ENCODE measurements at regions not wholly inside any gene's neighbourhood (a gene's known extent, or its start where the extent isn't known, plus 50 kb on each side); places are given as distances from the start of the nearest gene placed in this dataset.

DNA sequence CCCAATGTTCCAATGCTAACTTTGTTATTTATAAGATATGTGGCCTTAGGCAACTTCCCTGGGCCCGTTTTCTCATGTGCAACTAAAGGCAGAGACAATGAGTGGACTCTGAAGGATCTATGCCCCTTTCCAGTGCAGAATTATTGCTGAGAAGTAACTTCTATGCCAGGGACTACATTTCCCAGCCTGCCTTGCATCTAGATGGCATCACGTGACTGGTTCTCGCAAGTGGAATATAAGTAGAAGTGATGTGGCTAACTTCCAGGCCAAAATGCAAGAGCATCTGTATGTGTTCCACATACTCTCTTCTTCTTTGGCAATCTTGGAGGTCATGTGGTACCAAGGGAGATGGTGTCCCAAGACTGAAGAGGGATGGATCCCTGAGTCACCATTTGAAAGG, 674.4 kb downstream of the NTRK3 start:
- ATAC-seq (ENCODE audit: low FRiP score) (no peak), DNase-seq (ENCODE audit: low spot score) (no peak)
- TF ChIP-seq, protein P1, sequence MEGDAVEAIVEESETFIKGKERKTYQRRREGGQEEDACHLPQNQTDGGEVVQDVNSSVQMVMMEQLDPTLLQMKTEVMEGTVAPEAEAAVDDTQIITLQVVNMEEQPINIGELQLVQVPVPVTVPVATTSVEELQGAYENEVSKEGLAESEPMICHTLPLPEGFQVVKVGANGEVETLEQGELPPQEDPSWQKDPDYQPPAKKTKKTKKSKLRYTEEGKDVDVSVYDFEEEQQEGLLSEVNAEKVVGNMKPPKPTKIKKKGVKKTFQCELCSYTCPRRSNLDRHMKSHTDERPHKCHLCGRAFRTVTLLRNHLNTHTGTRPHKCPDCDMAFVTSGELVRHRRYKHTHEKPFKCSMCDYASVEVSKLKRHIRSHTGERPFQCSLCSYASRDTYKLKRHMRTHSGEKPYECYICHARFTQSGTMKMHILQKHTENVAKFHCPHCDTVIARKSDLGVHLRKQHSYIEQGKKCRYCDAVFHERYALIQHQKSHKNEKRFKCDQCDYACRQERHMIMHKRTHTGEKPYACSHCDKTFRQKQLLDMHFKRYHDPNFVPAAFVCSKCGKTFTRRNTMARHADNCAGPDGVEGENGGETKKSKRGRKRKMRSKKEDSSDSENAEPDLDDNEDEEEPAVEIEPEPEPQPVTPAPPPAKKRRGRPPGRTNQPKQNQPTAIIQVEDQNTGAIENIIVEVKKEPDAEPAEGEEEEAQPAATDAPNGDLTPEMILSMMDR (IDR thresholded peaks at IDR 0.05): no peak

DNA sequence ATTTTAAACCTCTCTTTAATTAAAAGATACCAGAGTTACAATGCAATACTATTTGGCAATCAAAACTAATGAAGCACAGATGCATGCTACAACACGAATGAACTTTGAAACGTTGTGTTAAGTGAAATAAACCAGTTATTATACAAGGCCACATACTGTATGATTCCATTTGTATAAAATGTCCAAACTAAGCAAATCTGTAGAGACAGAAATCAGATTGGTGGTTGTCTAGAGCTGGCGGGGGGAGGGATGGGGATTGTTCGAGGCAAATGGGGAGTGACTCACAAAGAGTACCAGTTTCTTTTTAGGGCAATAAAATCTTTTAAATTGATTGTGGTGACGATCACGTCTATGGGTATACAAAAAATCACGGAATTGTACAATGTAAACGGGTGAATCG, 677.0 kb downstream of the NTRK3 start:
- TF ChIP-seq, protein P1 (IDR thresholded peaks at IDR 0.05): no peak
- ATAC-seq (ENCODE audit: low FRiP score) (no peak), DNase-seq (ENCODE audit: low spot score) (no peak)

DNA sequence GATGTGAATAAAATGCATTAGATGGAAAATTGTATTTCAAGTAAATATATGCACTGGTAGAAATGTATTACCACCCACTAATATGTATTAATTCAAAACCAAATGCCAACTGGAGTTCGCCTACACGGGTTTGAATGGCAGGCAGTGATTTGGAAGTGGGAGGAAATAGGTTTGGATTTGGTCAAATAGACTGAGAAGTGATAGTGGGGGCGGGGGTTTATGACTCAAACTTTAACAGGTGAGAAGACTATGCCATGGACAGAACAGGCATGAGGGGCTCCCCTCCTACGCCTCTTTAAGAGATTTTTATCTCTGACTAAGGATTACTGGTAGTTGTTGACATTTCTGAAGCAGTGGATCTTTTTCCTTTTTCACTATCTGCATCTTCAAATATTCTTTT, 677.8 kb downstream of the NTRK3 start:
- DNase-seq (ENCODE audit: low spot score): no peak
- TF ChIP-seq, protein P1 (IDR thresholded peaks at IDR 0.05): no peak
- ATAC-seq (ENCODE audit: low FRiP score): no peak

DNA sequence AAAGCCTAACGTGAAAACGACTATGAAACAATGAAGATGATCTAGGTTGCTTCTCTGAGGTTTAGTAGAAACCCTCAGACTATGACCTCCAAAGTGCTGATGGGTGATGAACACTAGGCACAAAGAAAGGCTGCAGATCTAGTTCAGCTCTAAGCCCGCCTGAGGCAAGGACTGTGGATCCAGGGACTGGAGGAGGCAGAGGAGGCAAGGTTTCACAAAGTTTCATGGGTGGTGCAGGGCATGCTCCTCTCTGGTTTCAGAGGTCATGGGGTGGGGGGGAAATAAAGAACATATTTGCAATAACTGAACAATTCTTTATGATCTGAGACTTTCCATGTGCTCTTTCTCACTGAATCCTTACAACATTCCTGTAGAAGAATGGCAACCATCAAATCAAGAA, 679.2 kb downstream of the NTRK3 start:
- DNase-seq (ENCODE audit: low spot score) (no peak), ATAC-seq (ENCODE audit: low FRiP score) (no peak)
- TF ChIP-seq, protein P1 (IDR thresholded peaks at IDR 0.05): no peak

DNA sequence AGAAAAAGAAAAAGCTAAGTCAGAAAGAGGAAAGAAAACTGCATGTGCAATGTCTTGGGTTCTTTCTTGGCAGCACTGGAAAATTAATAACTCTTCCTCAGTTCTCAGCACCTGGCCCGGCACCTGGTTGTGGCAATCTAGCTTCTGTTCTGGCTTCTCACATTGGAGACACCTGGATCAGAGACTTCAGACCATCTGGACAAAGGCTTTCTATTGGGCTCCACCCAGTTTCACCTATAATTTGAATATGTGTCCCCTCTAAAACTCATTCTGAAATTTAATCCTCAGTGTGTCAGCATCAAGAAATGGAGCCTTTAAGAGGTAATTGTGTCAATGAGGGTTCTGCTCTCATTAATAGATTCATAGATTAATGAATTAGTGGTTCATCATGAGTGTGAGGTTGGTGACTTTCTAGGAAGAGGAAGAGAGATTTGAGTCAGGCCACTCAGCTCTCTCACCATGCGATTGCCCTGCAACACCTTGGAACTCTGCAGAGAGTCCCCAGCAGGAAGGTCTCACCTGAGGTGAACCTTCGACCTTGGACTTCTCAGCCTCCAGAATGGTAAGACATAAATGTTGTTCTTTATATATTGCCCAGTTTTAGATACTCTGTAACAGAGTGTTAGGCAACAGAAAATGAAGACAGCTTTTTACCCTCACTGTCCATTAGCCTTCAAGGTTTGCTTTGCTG, 679.9 kb downstream of the NTRK3 start:
- TF ChIP-seq, protein P1 (IDR thresholded peaks at IDR 0.05): no peak
- no peak for ATAC-seq (ENCODE audit: low FRiP score)
- DNase-seq (ENCODE audit: low spot score): no peak

DNA sequence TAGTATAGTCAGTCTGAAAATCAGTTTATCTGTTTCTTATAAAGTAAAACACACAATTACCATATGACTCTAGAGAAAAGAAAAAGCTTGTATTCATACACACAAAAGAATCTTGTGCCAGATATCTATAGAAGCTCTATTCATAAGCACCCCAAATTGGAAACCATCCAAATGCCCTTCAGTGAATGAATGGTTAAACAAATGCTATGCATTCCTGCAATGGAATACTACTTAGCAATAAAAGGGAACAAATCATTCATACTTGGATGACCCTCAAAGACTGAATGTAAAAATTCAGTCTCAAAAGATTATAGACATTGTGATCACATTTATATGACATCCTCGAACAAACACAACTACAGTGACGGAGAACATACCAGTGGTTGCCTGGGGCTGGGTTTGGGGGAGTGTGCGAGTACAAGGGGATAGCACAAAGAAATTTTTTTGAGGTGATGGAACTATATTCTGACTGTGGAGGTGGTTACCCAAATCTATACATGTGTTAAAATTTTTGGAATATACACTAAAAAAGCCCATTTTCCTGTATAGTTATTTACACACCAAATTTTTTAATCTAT, 680.6 kb downstream of the NTRK3 start:
- ATAC-seq (ENCODE audit: low FRiP score): no peak
- no peak for DNase-seq (ENCODE audit: low spot score)
- TF ChIP-seq, protein P1 (IDR thresholded peaks at IDR 0.05): no peak

DNA sequence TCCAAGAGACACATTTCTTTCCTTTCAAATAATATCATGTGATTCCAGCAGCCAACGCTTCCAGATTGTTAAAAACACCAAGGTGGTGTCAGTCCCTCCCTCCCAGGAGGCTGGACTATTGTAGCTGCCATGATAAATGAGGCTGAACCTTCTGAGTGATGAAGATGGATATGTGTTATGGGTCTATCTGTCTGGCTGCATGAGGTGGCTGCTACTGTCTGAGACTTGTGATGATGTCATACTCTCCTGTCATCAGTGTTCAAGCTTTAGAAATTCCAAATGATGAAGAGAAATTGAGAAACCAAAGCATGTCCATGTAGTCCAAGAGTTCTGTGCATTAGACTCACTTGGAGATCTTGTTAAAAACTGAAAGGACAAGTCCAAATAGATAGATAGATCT, 683.0 kb downstream of the NTRK3 start:
- no peak for DNase-seq (ENCODE audit: low spot score)
- ATAC-seq (ENCODE audit: low FRiP score): no peak
- TF ChIP-seq, protein P1 (IDR thresholded peaks at IDR 0.05): no peak

All from omental fat pad (tissue), 3 donors.